H1 (cell line): ENCODE measurements at regions not wholly inside any gene's neighbourhood (a gene's known extent, or its start where the extent isn't known, plus 50 kb on each side); places are given as distances from the start of the nearest gene placed in this dataset.

ENCODE experiments used
- ATF3 ChIP-seq: IDR thresholded peaks from 2 replicates; pipeline ENCODE4 v1.6.1; 2011; ENCODE audit warnings: low read depth, mild to moderate bottlenecking, low read length; ENCODE audit not compliant: insufficient read depth
- CHD1 ChIP-seq: IDR thresholded peaks from 2 replicates; pipeline ENCODE4 v1.6.1; 2012; ENCODE audit warnings: low read depth, low read length, improper control_type of control experiment
- CTBP2 ChIP-seq: IDR thresholded peaks from 2 replicates; pipeline ENCODE4 v1.7.0; 2011; ENCODE audit warnings: borderline replicate concordance, mild to moderate bottlenecking, moderate library complexity, mixed read lengths, low read length; ENCODE audit not compliant: insufficient read depth, insufficient read length
- E2F6 ChIP-seq: IDR thresholded peaks from 2 replicates; pipeline ENCODE4 v1.6.1; 2012; ENCODE audit warnings: inconsistent platforms
- EZH2 ChIP-seq: fragments of 200-600 bp; sonication (generic); IDR thresholded peaks from 2 replicates; pipeline ENCODE4 v1.7.1; 2012; ENCODE audit warnings: low read depth, mild to moderate bottlenecking, moderate library complexity, low read length, inconsistent platforms; ENCODE audit not compliant: severe bottlenecking
- GABPA ChIP-seq: IDR thresholded peaks from 2 replicates; pipeline ENCODE4 v1.6.1; 2011; ENCODE audit warnings: mild to moderate bottlenecking, low read length, moderate library complexity, borderline replicate concordance; ENCODE audit not compliant: insufficient read depth
- HDAC6 ChIP-seq: IDR thresholded peaks from one replicate; pipeline ENCODE4 v1.7.1; 2012; ENCODE audit warnings: low read depth, mild to moderate bottlenecking, inconsistent platforms, low read length, moderate library complexity
- KDM5A ChIP-seq: fragments of 200-600 bp; IDR thresholded peaks from 2 replicates; pipeline ENCODE4 v1.7.1; 2012; ENCODE audit warnings: mild to moderate bottlenecking, low read length, inconsistent platforms, mixed read lengths
- NANOG ChIP-seq: IDR thresholded peaks from 2 replicates; pipeline ENCODE4 v1.6.1; 2011; ENCODE audit warnings: low read length, low read depth, mild to moderate bottlenecking, inconsistent platforms; ENCODE audit not compliant: insufficient read depth, poor library complexity, severe bottlenecking
- RAD21 ChIP-seq, 2 experiments: IDR thresholded peaks in 1 of 2; conservative IDR thresholded peaks in 1 of 2; 2 replicates each; pipeline ENCODE4 v1.6.1; 2011; ENCODE audit warnings: low read depth in 2 of 2, low read length in 2 of 2, improper control_type of control experiment in 1 of 2, inconsistent platforms in 1 of 2, mild to moderate bottlenecking in 1 of 2, moderate library complexity in 1 of 2
- SIN3A ChIP-seq, 2 experiments: IDR thresholded peaks in 1 of 2; conservative IDR thresholded peaks in 1 of 2; 2 replicates each; pipeline ENCODE4 v1.6.1; 2011 to 2012; ENCODE audit warnings: low read length in 2 of 2, improper control_type of control experiment in 1 of 2, low read depth in 1 of 2, mild to moderate bottlenecking in 1 of 2
- SIX5 ChIP-seq: IDR thresholded peaks from 2 replicates; pipeline ENCODE4 v1.6.1; 2011; ENCODE audit warnings: mild to moderate bottlenecking, low read depth, low read length
- SP4 ChIP-seq: IDR thresholded peaks from 2 replicates; pipeline ENCODE4 v1.6.1; 2012; ENCODE audit warnings: low read length, inconsistent platforms
- TF ChIP-seq, protein P1 (sequence below): IDR thresholded peaks from 2 replicates; pipeline ENCODE4 v1.6.1; 2011; ENCODE audit warnings: low read length, improper control_type of control experiment

GRCh38 chr6:94424692-94425091, 1005.3 kb upstream of the EPHA7 start (continued):
- TF ChIP-seq E2F6 (no peak), CTBP2 (no peak), RAD21 (IDR thresholded peaks at IDR 0.05 in 1 of 2, conservative IDR thresholded peaks at IDR 0.05 in 1 of 2; ENCODE audit: low read depth in 2 of 2, low read length in 2 of 2) (no peak), HDAC6 (no peak), EZH2 (no peak), NANOG (no peak), SIN3A (conservative IDR thresholded peaks at IDR 0.05 in 1 of 2, IDR thresholded peaks at IDR 0.05 in 1 of 2; ENCODE audit: low read depth in 1 of 2, low read length in 2 of 2) (no peak), CHD1 (no peak), SIX5 (no peak), SP4 (no peak), ATF3 (no peak), GABPA (no peak), KDM5A (no peak)
- TF ChIP-seq, protein P1, sequence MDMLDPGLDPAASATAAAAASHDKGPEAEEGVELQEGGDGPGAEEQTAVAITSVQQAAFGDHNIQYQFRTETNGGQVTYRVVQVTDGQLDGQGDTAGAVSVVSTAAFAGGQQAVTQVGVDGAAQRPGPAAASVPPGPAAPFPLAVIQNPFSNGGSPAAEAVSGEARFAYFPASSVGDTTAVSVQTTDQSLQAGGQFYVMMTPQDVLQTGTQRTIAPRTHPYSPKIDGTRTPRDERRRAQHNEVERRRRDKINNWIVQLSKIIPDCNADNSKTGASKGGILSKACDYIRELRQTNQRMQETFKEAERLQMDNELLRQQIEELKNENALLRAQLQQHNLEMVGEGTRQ: no peak
